GM23338 (cell line): ENCODE measurements at regions not wholly inside any gene's neighbourhood (a gene's known extent, or its start where the extent isn't known, plus 50 kb on each side); places are given as distances from the start of the nearest gene placed in this dataset.

Experiments
- ATAC-seq: fragments of 200-7000 bp; cut with Tn5 transposase; 3 replicates; pipeline ENCODE4 v1.9.1; 2020
- DNase-seq: peaks from one replicate; pipeline ENCODE4 v3.0.0-alpha.2; 2015; ENCODE audit warnings: low spot score
- H2AFZ ChIP-seq: fragments of 200-600 bp; sonication (generic); 2 replicates; pipeline ENCODE4 v1.8.0; 2016; ENCODE audit warnings: antibody characterized with exemption, mild to moderate bottlenecking, moderate library complexity
- H3F3A ChIP-seq: fragments of 200-600 bp; sonication (generic); replicated peaks from 2 replicates; pipeline ENCODE4 v1.8.0; 2017; ENCODE audit warnings: antibody characterized with exemption, mixed run types, low read depth
- H3K27ac ChIP-seq: fragments of 200-600 bp; sonication (generic); 2 replicates; pipeline ENCODE4 v1.6.1; 2016; ENCODE audit warnings: low read depth
- H3K27me3 ChIP-seq: fragments of 200-600 bp; sonication (generic); 2 replicates; pipeline ENCODE4 v1.8.0; 2016; ENCODE audit warnings: mild to moderate bottlenecking, mixed run types, moderate library complexity; ENCODE audit not compliant: insufficient read depth
- H3K36me3 ChIP-seq: fragments of 200-600 bp; sonication (generic); 2 replicates; pipeline ENCODE4 v1.8.0; 2016; ENCODE audit warnings: mild to moderate bottlenecking; ENCODE audit not compliant: insufficient read depth
- H3K4me1 ChIP-seq: fragments of 200-600 bp; sonication (generic); 2 replicates; pipeline ENCODE4 v1.8.0; 2016; ENCODE audit warnings: mild to moderate bottlenecking, moderate library complexity; ENCODE audit not compliant: insufficient read depth
- H3K4me2 ChIP-seq: fragments of 200-600 bp; sonication (generic); 2 replicates; pipeline ENCODE4 v1.7.1; 2017; ENCODE audit warnings: mixed run types
- H3K4me3 ChIP-seq: fragments of 200-600 bp; sonication (generic); 2 replicates; pipeline ENCODE4 v1.6.1; 2016; ENCODE audit warnings: mixed run types
- H3K79me2 ChIP-seq: fragments of 200-600 bp; sonication (generic); replicated peaks from 2 replicates; pipeline ENCODE4 v1.8.0; 2017; ENCODE audit warnings: mild to moderate bottlenecking; ENCODE audit not compliant: insufficient read depth
- H3K9me2 ChIP-seq: fragments of 200-600 bp; sonication (generic); 2 replicates; pipeline ENCODE4 v1.8.0; 2017; ENCODE audit not compliant: insufficient read depth
- H4K20me1 ChIP-seq: fragments of 200-600 bp; sonication (generic); replicated peaks from 2 replicates; pipeline ENCODE4 v1.8.0; 2017; ENCODE audit warnings: mild to moderate bottlenecking; ENCODE audit not compliant: insufficient read depth
- H3K27ac Mint-ChIP-seq: 2 replicates; pipeline ENCODE4 v1.8.0; 2020; ENCODE audit warnings: inconsistent platforms, mild to moderate bottlenecking, moderate library complexity, mixed read lengths
- H3K27me3 Mint-ChIP-seq: 3 replicates; pipeline ENCODE4 v1.8.0; 2022; ENCODE audit warnings: low read depth, mild to moderate bottlenecking, moderate library complexity, mixed read lengths, inconsistent platforms; ENCODE audit not compliant: insufficient read depth, poor library complexity
- H3K36me3 Mint-ChIP-seq: 3 replicates; pipeline ENCODE4 v1.8.0; 2021; ENCODE audit warnings: low read depth, mild to moderate bottlenecking, inconsistent platforms, moderate library complexity, mixed read lengths
- H3K4me1 Mint-ChIP-seq: 3 replicates; pipeline ENCODE4 v1.8.0; 2020; ENCODE audit warnings: mild to moderate bottlenecking, inconsistent platforms, mixed read lengths
- H3K4me3 Mint-ChIP-seq: 3 replicates; pipeline ENCODE4 v1.8.0; 2021; ENCODE audit warnings: moderate library complexity, mild to moderate bottlenecking, inconsistent platforms, mixed read lengths
- H3K9me3 Mint-ChIP-seq: 3 replicates; pipeline ENCODE4 v1.8.0; 2020; ENCODE audit warnings: moderate library complexity, mild to moderate bottlenecking, inconsistent platforms, mixed read lengths
- CTCF ChIP-seq, 2 experiments: fragments of 200-600 bp in 1 of 2; sonication (generic) in 1 of 2; conservative IDR thresholded peaks; 2 replicates each; pipeline versions ENCODE4 v1.5.1 to v1.6.1; 2016 to 2017; ENCODE audit warnings: antibody characterized with exemption in 2 of 2, low read depth in 2 of 2, mild to moderate bottlenecking in 2 of 2, moderate library complexity in 1 of 2
- ETS1 ChIP-seq: IDR thresholded peaks from 2 replicates; pipeline ENCODE4 v1.6.1; 2016; ENCODE audit warnings: antibody characterized with exemption
- POLR2AphosphoS5 ChIP-seq: IDR thresholded peaks from 2 replicates; pipeline ENCODE4 v1.6.1; 2016; ENCODE audit warnings: antibody characterized with exemption, low read depth
- REST ChIP-seq: IDR thresholded peaks from one replicate; pipeline ENCODE4 v1.6.1; 2018; ENCODE audit warnings: antibody characterized with exemption; ENCODE audit not compliant: unreplicated experiment
- ZNF114 ChIP-seq: fragments of 250-450 bp; sonication (Bioruptor Pico); IDR thresholded peaks from 2 replicates; pipeline ENCODE4 v1.5.0; 2020; ENCODE audit warnings: mild to moderate bottlenecking, moderate library complexity
- TF ChIP-seq, protein P1 (sequence below): fragments of 250-450 bp; sonication (Bioruptor Pico); IDR thresholded peaks from 2 replicates; pipeline ENCODE4 v1.5.0; 2020; ENCODE audit warnings: mild to moderate bottlenecking, moderate library complexity

- TF ChIP-seq, protein P1, sequence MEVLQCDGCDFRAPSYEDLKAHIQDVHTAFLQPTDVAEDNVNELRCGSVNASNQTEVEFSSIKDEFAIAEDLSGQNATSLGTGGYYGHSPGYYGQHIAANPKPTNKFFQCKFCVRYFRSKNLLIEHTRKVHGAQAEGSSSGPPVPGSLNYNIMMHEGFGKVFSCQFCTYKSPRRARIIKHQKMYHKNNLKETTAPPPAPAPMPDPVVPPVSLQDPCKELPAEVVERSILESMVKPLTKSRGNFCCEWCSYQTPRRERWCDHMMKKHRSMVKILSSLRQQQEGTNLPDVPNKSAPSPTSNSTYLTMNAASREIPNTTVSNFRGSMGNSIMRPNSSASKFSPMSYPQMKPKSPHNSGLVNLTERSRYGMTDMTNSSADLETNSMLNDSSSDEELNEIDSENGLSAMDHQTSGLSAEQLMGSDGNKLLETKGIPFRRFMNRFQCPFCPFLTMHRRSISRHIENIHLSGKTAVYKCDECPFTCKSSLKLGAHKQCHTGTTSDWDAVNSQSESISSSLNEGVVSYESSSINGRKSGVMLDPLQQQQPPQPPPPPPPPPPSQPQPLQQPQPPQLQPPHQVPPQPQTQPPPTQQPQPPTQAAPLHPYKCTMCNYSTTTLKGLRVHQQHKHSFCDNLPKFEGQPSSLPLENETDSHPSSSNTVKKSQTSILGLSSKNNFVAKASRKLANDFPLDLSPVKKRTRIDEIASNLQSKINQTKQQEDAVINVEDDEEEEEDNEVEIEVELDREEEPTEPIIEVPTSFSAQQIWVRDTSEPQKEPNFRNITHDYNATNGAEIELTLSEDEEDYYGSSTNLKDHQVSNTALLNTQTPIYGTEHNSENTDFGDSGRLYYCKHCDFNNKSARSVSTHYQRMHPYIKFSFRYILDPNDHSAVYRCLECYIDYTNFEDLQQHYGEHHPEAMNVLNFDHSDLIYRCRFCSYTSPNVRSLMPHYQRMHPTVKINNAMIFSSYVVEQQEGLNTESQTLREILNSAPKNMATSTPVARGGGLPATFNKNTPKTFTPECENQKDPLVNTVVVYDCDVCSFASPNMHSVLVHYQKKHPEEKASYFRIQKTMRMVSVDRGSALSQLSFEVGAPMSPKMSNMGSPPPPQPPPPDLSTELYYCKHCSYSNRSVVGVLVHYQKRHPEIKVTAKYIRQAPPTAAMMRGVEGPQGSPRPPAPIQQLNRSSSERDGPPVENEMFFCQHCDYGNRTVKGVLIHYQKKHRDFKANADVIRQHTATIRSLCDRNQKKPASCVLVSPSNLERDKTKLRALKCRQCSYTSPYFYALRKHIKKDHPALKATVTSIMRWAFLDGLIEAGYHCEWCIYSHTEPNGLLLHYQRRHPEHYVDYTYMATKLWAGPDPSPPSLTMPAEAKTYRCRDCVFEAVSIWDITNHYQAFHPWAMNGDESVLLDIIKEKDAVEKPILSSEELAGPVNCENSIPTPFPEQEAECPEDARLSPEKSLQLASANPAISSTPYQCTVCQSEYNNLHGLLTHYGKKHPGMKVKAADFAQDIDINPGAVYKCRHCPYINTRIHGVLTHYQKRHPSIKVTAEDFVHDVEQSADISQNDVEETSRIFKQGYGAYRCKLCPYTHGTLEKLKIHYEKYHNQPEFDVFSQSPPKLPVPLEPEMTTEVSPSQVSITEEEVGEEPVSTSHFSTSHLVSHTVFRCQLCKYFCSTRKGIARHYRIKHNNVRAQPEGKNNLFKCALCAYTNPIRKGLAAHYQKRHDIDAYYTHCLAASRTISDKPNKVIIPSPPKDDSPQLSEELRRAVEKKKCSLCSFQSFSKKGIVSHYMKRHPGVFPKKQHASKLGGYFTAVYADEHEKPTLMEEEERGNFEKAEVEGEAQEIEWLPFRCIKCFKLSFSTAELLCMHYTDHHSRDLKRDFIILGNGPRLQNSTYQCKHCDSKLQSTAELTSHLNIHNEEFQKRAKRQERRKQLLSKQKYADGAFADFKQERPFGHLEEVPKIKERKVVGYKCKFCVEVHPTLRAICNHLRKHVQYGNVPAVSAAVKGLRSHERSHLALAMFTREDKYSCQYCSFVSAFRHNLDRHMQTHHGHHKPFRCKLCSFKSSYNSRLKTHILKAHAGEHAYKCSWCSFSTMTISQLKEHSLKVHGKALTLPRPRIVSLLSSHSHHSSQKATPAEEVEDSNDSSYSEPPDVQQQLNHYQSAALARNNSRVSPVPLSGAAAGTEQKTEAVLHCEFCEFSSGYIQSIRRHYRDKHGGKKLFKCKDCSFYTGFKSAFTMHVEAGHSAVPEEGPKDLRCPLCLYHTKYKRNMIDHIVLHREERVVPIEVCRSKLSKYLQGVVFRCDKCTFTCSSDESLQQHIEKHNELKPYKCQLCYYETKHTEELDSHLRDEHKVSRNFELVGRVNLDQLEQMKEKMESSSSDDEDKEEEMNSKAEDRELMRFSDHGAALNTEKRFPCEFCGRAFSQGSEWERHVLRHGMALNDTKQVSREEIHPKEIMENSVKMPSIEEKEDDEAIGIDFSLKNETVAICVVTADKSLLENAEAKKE = no peak
These were observed 80.3 kb downstream of the THNSL2 start (continued) for GRCh38 chr2:88250404-88250803.

GRCh38 chr2:88248280-88248828 is 78.2 kb downstream of the THNSL2 start:
- H4K20me1 ChIP-seq = no peaks in the 10 kb centered on the region
- H3K36me3 ChIP-seq = peaks cover 4% of the 10 kb centered on the region; the same call in 1 of the 2 replicates
- no peaks in the 10 kb centered on the region for H3K9me2 ChIP-seq
- no peak for DNase-seq
- H3K27me3 ChIP-seq = no peaks in the 10 kb centered on the region
- H3K4me1 ChIP-seq = no peaks in the 10 kb centered on the region
- H3K4me3 ChIP-seq = no peak overlapping the region
- H3K27ac ChIP-seq = no peak overlapping the region
- Mint-ChIP-seq H3K9me3 (peaks cover 29% of the 10 kb centered on the region), H3K4me1 (no peaks in the 10 kb centered on the region), H3K4me3 (no peak overlapping the region), H3K36me3 (peaks cover 11% of the 10 kb centered on the region), H3K27ac (no peak overlapping the region), H3K27me3 (peaks cover 3% of the 10 kb centered on the region)
- H3K4me2 ChIP-seq = no peak overlapping the region
- no peak overlapping the region for H2AFZ ChIP-seq
- ATAC-seq = no peak
- TF ChIP-seq REST (no peak), ZNF114 (CRISPR knock-in tag) (no peak), CTCF (conservative IDR thresholded peaks at IDR 0.05; ENCODE audit: low read depth in 2 of 2) (no peak), ETS1 (no peak), POLR2AphosphoS5 (no peak)
- no peaks in the 10 kb centered on the region for H3K79me2 ChIP-seq
- no peaks in the 10 kb centered on the region for H3F3A ChIP-seq
